ENCODE measurements at regions not wholly inside any gene's neighbourhood (a gene's known extent, or its start where the extent isn't known, plus 50 kb on each side); places are given as distances from the start of the nearest gene placed in this dataset.

GRCh38 chr5:74326571-74327338, 313.8 kb downstream of the ENC1 start:
- Histone ChIP-seq H3K9me3 (no peaks in the 10 kb centered on the region), H3K4me1 (peaks cover 23% of the 10 kb centered on the region), H3K27ac (peak overlapping the region; percentile 79), H3K36me3 (ENCODE audit: insufficient read depth in 1 of 2, low read depth in 1 of 2) (no peaks in the 10 kb centered on the region), H3K27me3 (ENCODE audit: insufficient read depth in 3 of 3, low read length in 2 of 3) (no peaks in the 10 kb centered on the region), H3K4me3 (no peak overlapping the region)
- DNase-seq (no peak), ATAC-seq (peak in 3 of 4 donors; percentile 43 to 54 (median 50))
- 77 to 88% (median 77%) methylated on average over 6 of the region's 6 CpGs for WGBS, 3 donors
- TF ChIP-seq, protein P1, sequence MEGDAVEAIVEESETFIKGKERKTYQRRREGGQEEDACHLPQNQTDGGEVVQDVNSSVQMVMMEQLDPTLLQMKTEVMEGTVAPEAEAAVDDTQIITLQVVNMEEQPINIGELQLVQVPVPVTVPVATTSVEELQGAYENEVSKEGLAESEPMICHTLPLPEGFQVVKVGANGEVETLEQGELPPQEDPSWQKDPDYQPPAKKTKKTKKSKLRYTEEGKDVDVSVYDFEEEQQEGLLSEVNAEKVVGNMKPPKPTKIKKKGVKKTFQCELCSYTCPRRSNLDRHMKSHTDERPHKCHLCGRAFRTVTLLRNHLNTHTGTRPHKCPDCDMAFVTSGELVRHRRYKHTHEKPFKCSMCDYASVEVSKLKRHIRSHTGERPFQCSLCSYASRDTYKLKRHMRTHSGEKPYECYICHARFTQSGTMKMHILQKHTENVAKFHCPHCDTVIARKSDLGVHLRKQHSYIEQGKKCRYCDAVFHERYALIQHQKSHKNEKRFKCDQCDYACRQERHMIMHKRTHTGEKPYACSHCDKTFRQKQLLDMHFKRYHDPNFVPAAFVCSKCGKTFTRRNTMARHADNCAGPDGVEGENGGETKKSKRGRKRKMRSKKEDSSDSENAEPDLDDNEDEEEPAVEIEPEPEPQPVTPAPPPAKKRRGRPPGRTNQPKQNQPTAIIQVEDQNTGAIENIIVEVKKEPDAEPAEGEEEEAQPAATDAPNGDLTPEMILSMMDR (IDR thresholded peaks at IDR 0.05): no peak
- intact Hi-C loops (cut with DNase I): no loop called here

GRCh38 chr5:74325866-74326265, 314.7 kb downstream of the ENC1 start:
- Histone ChIP-seq H3K27ac (no peak overlapping the region), H3K4me3 (no peak overlapping the region), H3K36me3 (ENCODE audit: insufficient read depth in 1 of 2, low read depth in 1 of 2) (no peaks in the 10 kb centered on the region), H3K4me1 (peaks cover 23% of the 10 kb centered on the region), H3K9me3 (no peaks in the 10 kb centered on the region), H3K27me3 (ENCODE audit: insufficient read depth in 3 of 3, low read length in 2 of 3) (peaks cover 0 to 2% (median 0%) of the 10 kb centered on the region in 3 donors)
- TF ChIP-seq, protein P1 (IDR thresholded peaks at IDR 0.05): no peak
- WGBS, 3 donors: 93 to 98% (median 95%) methylated on average over 2 of the region's 2 CpGs
- ATAC-seq (no peak), DNase-seq (no peak)
- intact Hi-C loops (cut with DNase I): no loop called here

- intact Hi-C loops (cut with DNase I): no loop called here
- 55 to 81% (median 56%) methylated on average over 4 of the region's 4 CpGs for WGBS, 3 donors
- no peak overlapping the region for H3K27ac ChIP-seq
- H3K27me3 ChIP-seq (ENCODE audit: insufficient read depth in 3 of 3, low read length in 2 of 3): peaks cover 0 to 2% (median 0%) of the 10 kb centered on the region in 3 donors
- DNase-seq: no peak
- ATAC-seq: no peak
- no peak overlapping the region for H3K4me3 ChIP-seq
- TF ChIP-seq, protein P1 (IDR thresholded peaks at IDR 0.05): no peak
- no peaks in the 10 kb centered on the region for H3K9me3 ChIP-seq
- H3K4me1 ChIP-seq: peaks cover 23% of the 10 kb centered on the region
- H3K36me3 ChIP-seq (ENCODE audit: insufficient read depth in 1 of 2, low read depth in 1 of 2): no peaks in the 10 kb centered on the region
These were observed 316.0 kb downstream of the ENC1 start for GRCh38 chr5:74324556-74324955.

DNA sequence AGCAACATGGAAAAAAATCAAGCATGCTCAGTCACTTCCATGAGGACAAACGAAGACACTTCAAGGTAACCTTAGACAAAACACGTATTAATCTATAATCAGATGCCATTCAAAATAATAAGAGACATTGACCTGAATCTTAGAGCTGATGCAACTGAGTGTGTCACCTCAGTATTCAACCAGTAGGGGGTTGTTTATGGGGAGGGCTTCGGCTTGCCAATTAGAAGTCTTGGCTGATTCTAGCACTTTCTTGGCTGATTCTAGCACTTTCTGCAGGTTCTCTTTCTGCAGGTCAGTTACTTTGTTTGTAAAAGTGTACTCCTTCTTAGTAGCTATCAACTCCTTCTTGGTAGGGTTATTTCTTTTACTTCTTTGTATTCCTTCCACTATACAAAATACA, 317.6 kb downstream of the ENC1 start:
- Histone ChIP-seq H3K27me3 (ENCODE audit: insufficient read depth in 3 of 3, low read length in 2 of 3) (peaks cover 0 to 2% (median 0%) of the 10 kb centered on the region in 3 donors), H3K4me3 (no peak overlapping the region), H3K36me3 (ENCODE audit: insufficient read depth in 1 of 2, low read depth in 1 of 2) (no peaks in the 10 kb centered on the region), H3K4me1 (peaks cover 16% of the 10 kb centered on the region), H3K9me3 (no peaks in the 10 kb centered on the region), H3K27ac (no peak overlapping the region)
- intact Hi-C loops (cut with DNase I): no loop called here
- DNase-seq: no peak
- TF ChIP-seq, protein P1 (IDR thresholded peaks at IDR 0.05): no peak
- WGBS, 3 donors: 65 to 80% (median 80%) methylated on average over 3 of the region's 3 CpGs
- no peak for ATAC-seq
